Loucy (cell line): ENCODE measurements at regions not wholly inside any gene's neighbourhood (a gene's known extent, or its start where the extent isn't known, plus 50 kb on each side); places are given as distances from the start of the nearest gene placed in this dataset.

Experiments
- EZH2phosphoT487 ChIP-seq: fragments of 200-600 bp; IDR thresholded peaks from 2 replicates; pipeline ENCODE4 v1.6.1; 2018; ENCODE audit warnings: antibody characterized with exemption, mild to moderate bottlenecking, moderate library complexity, borderline replicate concordance
- TF ChIP-seq, protein P1 (sequence below): fragments of 200-600 bp; sonication (generic); conservative IDR thresholded peaks from 2 replicates; pipeline ENCODE4 v1.5.1; 2014; ENCODE audit warnings: mild to moderate bottlenecking, antibody characterized with exemption, low read length

DNA sequence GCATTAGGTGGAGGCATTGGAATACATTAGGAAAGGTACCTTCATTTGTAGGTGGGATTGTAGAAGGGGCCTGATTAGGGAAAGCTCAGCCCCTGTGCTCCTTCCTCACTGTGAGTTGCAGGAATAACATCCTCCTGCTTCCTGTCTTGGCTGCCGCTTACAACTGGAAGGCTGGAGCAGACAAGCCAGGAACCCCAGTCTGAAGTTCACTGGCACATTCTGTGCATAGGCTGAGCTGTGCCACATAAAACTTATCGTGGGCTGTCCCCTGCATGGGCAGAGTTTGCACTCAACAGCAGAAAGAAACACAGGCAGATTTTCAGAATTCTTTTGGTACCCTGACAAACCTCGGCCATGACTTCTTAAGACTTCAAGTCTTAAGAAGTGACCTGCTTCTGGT is 200.1 kb downstream of the SALL1 start:
- TF ChIP-seq, protein P1, sequence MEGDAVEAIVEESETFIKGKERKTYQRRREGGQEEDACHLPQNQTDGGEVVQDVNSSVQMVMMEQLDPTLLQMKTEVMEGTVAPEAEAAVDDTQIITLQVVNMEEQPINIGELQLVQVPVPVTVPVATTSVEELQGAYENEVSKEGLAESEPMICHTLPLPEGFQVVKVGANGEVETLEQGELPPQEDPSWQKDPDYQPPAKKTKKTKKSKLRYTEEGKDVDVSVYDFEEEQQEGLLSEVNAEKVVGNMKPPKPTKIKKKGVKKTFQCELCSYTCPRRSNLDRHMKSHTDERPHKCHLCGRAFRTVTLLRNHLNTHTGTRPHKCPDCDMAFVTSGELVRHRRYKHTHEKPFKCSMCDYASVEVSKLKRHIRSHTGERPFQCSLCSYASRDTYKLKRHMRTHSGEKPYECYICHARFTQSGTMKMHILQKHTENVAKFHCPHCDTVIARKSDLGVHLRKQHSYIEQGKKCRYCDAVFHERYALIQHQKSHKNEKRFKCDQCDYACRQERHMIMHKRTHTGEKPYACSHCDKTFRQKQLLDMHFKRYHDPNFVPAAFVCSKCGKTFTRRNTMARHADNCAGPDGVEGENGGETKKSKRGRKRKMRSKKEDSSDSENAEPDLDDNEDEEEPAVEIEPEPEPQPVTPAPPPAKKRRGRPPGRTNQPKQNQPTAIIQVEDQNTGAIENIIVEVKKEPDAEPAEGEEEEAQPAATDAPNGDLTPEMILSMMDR = no peak
- TF ChIP-seq EZH2phosphoT487 = no peak
